Endothelial cell of umbilical vein (primary cell): ENCODE measurements at regions not wholly inside any gene's neighbourhood (a gene's known extent, or its start where the extent isn't known, plus 50 kb on each side); places are given as distances from the start of the nearest gene placed in this dataset.

Experiments
- BruUV-seq: library from RNA; stranded (reverse); fragments of 400-500 nt; replicated peaks from 2 replicates; lab custom pipeline; 2021; lab: Mats Ljungman, UMichigan
- CTCF ChIA-PET: fragments of 300-600, 350-600 bp; sonication (Branson Sonifier 250); formaldehyde crosslinking; loops from one replicate; lab custom pipeline; 2021; ENCODE audit warnings: antibody characterized with exemption, inconsistent platforms; lab: Charles Lee
- POLR2A ChIA-PET: fragments of 300-600, 350-600 bp; sonication (Branson Sonifier 250); formaldehyde crosslinking; loops from one replicate; lab custom pipeline; 2021; ENCODE audit warnings: antibody characterized with exemption, inconsistent platforms; lab: Charles Lee
- DNase-seq: peaks from one replicate; pipeline ENCODE4 v3.0.0-alpha.2; 2011; ENCODE audit warnings: low read depth, low spot score
- FAIRE-seq: peaks from 2 replicates; lab custom pipeline; 2011; peaks lifted over from hg19 to GRCh38; lab: Jason Lieb, UNC
- H2AFZ ChIP-seq: 2 replicates; pipeline ENCODE4 v1.6.0; 2012; ENCODE audit warnings: low read depth, low read length, control low read depth, inconsistent platforms
- H3K27ac ChIP-seq: 2 replicates; pipeline ENCODE4 v1.5.1; 2011; ENCODE audit warnings: low read depth, mild to moderate bottlenecking, control low read depth, low read length, moderate library complexity; ENCODE audit not compliant: insufficient read depth
- H3K27me3 ChIP-seq, 2 experiments: 2 replicates each; pipeline versions ENCODE4 v1.6.0 to v1.6.1; 2011; ENCODE audit warnings: low read length in 2 of 2, mixed read lengths in 1 of 2; ENCODE audit not compliant: control insufficient read depth in 2 of 2, insufficient read depth in 2 of 2
- H3K36me3 ChIP-seq, 2 experiments: 2 replicates in 1 of 2; 3 replicates in 1 of 2; pipeline ENCODE4 v1.5.1; 2011; ENCODE audit warnings: low read length in 2 of 2, mild to moderate bottlenecking in 1 of 2, moderate library complexity in 1 of 2; ENCODE audit not compliant: control insufficient read depth in 2 of 2, insufficient read depth in 2 of 2; ENCODE audit errors: extremely low read depth in 1 of 2
- H3K4me1 ChIP-seq: 3 replicates; pipeline ENCODE4 v1.5.1; 2011; ENCODE audit warnings: mild to moderate bottlenecking, low read length; ENCODE audit not compliant: control insufficient read depth, insufficient read depth; ENCODE audit errors: extremely low read depth
- H3K4me2 ChIP-seq: 2 replicates; pipeline ENCODE4 v1.6.1; 2011; ENCODE audit warnings: low read length, control low read depth, mixed read lengths; ENCODE audit not compliant: insufficient read depth
- H3K4me3 ChIP-seq, 3 experiments: fragments of 200-600 bp in 1 of 3; sonication (generic), shearing (Covaris generic) in 1 of 3; replicated peaks in 1 of 3; 2 replicates each; pipeline ENCODE4 v1.5.1; 2011 to 2016; ENCODE audit warnings: control low read depth in 3 of 3, low read length in 3 of 3, mild to moderate bottlenecking in 2 of 3, inconsistent platforms in 1 of 3, low read depth in 1 of 3, moderate library complexity in 1 of 3; ENCODE audit not compliant: insufficient read depth in 1 of 3
- H3K79me2 ChIP-seq: 2 replicates; pipeline ENCODE4 v1.6.0; 2012; ENCODE audit warnings: low read length, inconsistent platforms; ENCODE audit not compliant: control insufficient read depth, insufficient read depth
- H3K9ac ChIP-seq: replicated peaks from 2 replicates; pipeline ENCODE3; 2011; ENCODE audit warnings: low read length, control low read depth; ENCODE audit not compliant: insufficient read depth; ENCODE audit errors: extremely low read depth
- H3K9me1 ChIP-seq: replicated peaks from 3 replicates; pipeline ENCODE4 v1.6.0; 2011; ENCODE audit warnings: mild to moderate bottlenecking, low read length; ENCODE audit not compliant: control insufficient read depth, insufficient read depth; ENCODE audit errors: extremely low read depth
- H3K9me3 ChIP-seq: replicated peaks from 2 replicates; pipeline ENCODE4 v1.5.1; 2012; ENCODE audit warnings: low read length, inconsistent platforms; ENCODE audit not compliant: control insufficient read depth, insufficient read depth
- H4K20me1 ChIP-seq: replicated peaks from 2 replicates; pipeline ENCODE3; 2011; ENCODE audit warnings: mild to moderate bottlenecking, low read length; ENCODE audit not compliant: control insufficient read depth, insufficient read depth; ENCODE audit errors: extremely low read depth
- EZH2 ChIP-seq: IDR thresholded peaks from 2 replicates; pipeline ENCODE4 v1.6.1; 2012; ENCODE audit warnings: borderline replicate concordance, low read depth, mild to moderate bottlenecking, moderate library complexity, low read length, inconsistent platforms; ENCODE audit not compliant: severe bottlenecking
- FOS ChIP-seq: IDR thresholded peaks from 2 replicates; pipeline ENCODE4 v1.6.1; 2011; ENCODE audit warnings: mild to moderate bottlenecking, low read length, moderate library complexity, borderline replicate concordance; ENCODE audit not compliant: insufficient read depth
- GATA2 ChIP-seq: IDR thresholded peaks from 2 replicates; pipeline ENCODE4 v1.7.0; 2011; ENCODE audit warnings: low read depth, mild to moderate bottlenecking, moderate library complexity, mixed read lengths, low read length; ENCODE audit not compliant: insufficient read length, insufficient read depth
- JUN ChIP-seq: IDR thresholded peaks from 2 replicates; pipeline ENCODE4 v1.6.1; 2011; ENCODE audit warnings: borderline replicate concordance, low read depth; ENCODE audit not compliant: insufficient read length, insufficient read depth
- MYC ChIP-seq: IDR thresholded peaks from one replicate; pipeline ENCODE4 v1.6.1; 2011; ENCODE audit warnings: mild to moderate bottlenecking, low read depth, low read length
- POLR2A ChIP-seq: IDR thresholded peaks from 2 replicates; pipeline ENCODE4 v1.6.1; 2012; ENCODE audit warnings: low read depth, mild to moderate bottlenecking, control low read depth, low read length
- POLR2AphosphoS5 ChIP-seq: IDR thresholded peaks from 2 replicates; pipeline ENCODE4 v1.6.1; 2012; ENCODE audit warnings: low read depth, mild to moderate bottlenecking, control low read depth, low read length, moderate library complexity; ENCODE audit not compliant: insufficient read depth
- dilution Hi-C: fragments of 300-500 bp; cut with MboI; formaldehyde crosslinking; loops from one replicate; pipeline ENCODE4 v1.15.0; 2019; ENCODE audit warnings: low sequenced_read_pairs; ENCODE audit not compliant: extremely low pct_ligation_motif_present
- intact Hi-C: fragments of 100-400 bp; cut with micrococcal nuclease; formaldehyde crosslinking; loops from one replicate; pipeline ENCODE4 v1.10.0; 2022
- TF ChIP-seq, protein P1 (sequence below), 2 donors: IDR thresholded peaks; 1 replicate in 1 of 2; 2 replicates in 1 of 2; pipeline ENCODE4 v1.5.1; 2011; ENCODE audit warnings: low read length in 2 of 2, mild to moderate bottlenecking in 2 of 2, moderate library complexity in 2 of 2, control low read depth in 1 of 2, inconsistent platforms in 1 of 2, low read depth in 1 of 2; ENCODE audit not compliant: insufficient read depth in 1 of 2; ENCODE audit errors: extremely low read depth in 1 of 2
- TF ChIP-seq, protein P2 (sequence below): IDR thresholded peaks from 2 replicates; pipeline ENCODE4 v1.6.1; 2011; ENCODE audit not compliant: insufficient read depth, insufficient read length

DNA sequence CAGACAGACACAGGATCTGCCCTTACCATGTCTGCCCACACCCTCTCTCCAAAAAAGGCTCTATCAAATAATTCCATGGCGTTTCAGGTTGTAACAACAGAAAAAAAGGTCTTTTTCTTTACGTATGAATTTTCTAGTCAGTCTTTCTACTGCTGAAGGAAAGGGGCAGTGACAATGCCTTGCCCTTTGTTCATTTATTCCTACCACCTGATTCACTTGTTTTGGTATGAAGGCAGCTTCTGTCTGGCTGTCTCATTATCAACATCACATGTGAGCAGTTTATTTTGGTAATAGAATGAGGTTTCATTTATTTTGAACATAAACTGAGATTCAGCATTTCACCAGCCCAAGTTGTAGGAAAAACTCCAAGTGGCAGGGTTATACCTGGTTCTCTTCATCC lies 94.3 kb upstream of the KLF7 start:
- Histone ChIP-seq H3K27ac (no peak overlapping the region), H3K36me3 (no peaks in the 10 kb centered on the region), H3K79me2 (no peaks in the 10 kb centered on the region), H3K4me1 (peaks cover 20% of the 10 kb centered on the region), H2AFZ (no peak overlapping the region), H3K4me2 (no peak overlapping the region), H3K9ac (no peak overlapping the region), H3K4me3 (no peak overlapping the region), H3K9me3 (no peaks in the 10 kb centered on the region), H4K20me1 (no peaks in the 10 kb centered on the region), H3K27me3 (no peaks in the 10 kb centered on the region), H3K9me1 (no peaks in the 10 kb centered on the region)
- POLR2A ChIA-PET, result no interaction called here
- intact Hi-C loops, result no loop called here
- TF ChIP-seq MYC (no peak), POLR2AphosphoS5 (no peak), FOS (no peak)
- TF ChIP-seq, protein P1, sequence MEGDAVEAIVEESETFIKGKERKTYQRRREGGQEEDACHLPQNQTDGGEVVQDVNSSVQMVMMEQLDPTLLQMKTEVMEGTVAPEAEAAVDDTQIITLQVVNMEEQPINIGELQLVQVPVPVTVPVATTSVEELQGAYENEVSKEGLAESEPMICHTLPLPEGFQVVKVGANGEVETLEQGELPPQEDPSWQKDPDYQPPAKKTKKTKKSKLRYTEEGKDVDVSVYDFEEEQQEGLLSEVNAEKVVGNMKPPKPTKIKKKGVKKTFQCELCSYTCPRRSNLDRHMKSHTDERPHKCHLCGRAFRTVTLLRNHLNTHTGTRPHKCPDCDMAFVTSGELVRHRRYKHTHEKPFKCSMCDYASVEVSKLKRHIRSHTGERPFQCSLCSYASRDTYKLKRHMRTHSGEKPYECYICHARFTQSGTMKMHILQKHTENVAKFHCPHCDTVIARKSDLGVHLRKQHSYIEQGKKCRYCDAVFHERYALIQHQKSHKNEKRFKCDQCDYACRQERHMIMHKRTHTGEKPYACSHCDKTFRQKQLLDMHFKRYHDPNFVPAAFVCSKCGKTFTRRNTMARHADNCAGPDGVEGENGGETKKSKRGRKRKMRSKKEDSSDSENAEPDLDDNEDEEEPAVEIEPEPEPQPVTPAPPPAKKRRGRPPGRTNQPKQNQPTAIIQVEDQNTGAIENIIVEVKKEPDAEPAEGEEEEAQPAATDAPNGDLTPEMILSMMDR (IDR thresholded peaks at IDR 0.05; ENCODE audit: extremely low read depth in 1 of 2, insufficient read depth in 1 of 2, low read depth in 1 of 2, low read length in 2 of 2), result no peak
- BruUV-seq, result no TSS peak
- CTCF ChIA-PET, result no interaction called here
- dilution Hi-C loops, result no loop called here
- no peak for FAIRE-seq
- DNase-seq, result no peak

DNA sequence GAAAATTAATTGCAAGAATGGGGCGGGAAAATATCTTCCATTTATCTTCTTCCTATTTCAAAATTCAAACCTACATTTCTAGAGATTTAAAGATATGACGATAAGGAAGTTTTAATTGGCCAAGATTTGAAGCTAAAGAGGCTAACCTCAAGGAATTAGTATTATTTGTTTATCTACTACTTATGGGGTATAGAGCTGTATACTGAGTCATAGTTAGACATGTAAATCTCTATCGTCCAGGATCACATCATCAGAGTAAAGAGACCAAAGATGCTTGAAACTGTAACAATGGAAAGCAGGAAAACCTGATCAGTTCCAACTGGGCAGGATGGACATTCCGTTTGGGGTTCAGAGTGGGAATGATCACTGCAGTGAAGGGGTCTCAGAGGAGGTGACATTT lies 95.2 kb upstream of the KLF7 start:
- dilution Hi-C loops (no loop called here), intact Hi-C loops (no loop called here)
- H3K27me3 ChIP-seq, result no peaks in the 10 kb centered on the region
- DNase-seq (no peak), FAIRE-seq (no peak)
- H4K20me1 ChIP-seq, result no peaks in the 10 kb centered on the region
- H3K9me1 ChIP-seq, result no peaks in the 10 kb centered on the region
- POLR2A ChIA-PET, result no interaction called here
- no peak overlapping the region for H3K9ac ChIP-seq
- H2AFZ ChIP-seq, result no peak overlapping the region
- CTCF ChIA-PET, result interaction anchor here (0.9 kb wide), 1 partner anchor 39 kb away, joined by 3 read pairs; no protein-coding TSS in a partner anchor
- H3K36me3 ChIP-seq, result no peaks in the 10 kb centered on the region
- H3K4me1 ChIP-seq, result peaks cover 17% of the 10 kb centered on the region
- BruUV-seq, result no TSS peak
- TF ChIP-seq GATA2 (no peak), FOS (no peak), EZH2 (no peak), MYC (no peak), JUN (no peak), POLR2A (no peak), POLR2AphosphoS5 (no peak)
- TF ChIP-seq, protein P1 (IDR thresholded peaks at IDR 0.05; ENCODE audit: extremely low read depth in 1 of 2, insufficient read depth in 1 of 2, low read depth in 1 of 2, low read length in 2 of 2), result no peak
- TF ChIP-seq, protein P2, sequence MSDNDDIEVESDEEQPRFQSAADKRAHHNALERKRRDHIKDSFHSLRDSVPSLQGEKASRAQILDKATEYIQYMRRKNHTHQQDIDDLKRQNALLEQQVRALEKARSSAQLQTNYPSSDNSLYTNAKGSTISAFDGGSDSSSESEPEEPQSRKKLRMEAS, result no peak
- no peak overlapping the region for H3K4me2 ChIP-seq
- H3K9me3 ChIP-seq, result no peaks in the 10 kb centered on the region
- H3K4me3 ChIP-seq, result no peak overlapping the region
- H3K27ac ChIP-seq, result no peak overlapping the region
- H3K79me2 ChIP-seq, result no peaks in the 10 kb centered on the region
